ENCODE measurements at regions not wholly inside any gene's neighbourhood (a gene's known extent, or its start where the extent isn't known, plus 50 kb on each side); places are given as distances from the start of the nearest gene placed in this dataset.
"Not testable (repeated sequence)": the region's sequence is repeated elsewhere in the genome, so short reads cannot be mapped to it uniquely, and the experiment has no call there.

DNA sequence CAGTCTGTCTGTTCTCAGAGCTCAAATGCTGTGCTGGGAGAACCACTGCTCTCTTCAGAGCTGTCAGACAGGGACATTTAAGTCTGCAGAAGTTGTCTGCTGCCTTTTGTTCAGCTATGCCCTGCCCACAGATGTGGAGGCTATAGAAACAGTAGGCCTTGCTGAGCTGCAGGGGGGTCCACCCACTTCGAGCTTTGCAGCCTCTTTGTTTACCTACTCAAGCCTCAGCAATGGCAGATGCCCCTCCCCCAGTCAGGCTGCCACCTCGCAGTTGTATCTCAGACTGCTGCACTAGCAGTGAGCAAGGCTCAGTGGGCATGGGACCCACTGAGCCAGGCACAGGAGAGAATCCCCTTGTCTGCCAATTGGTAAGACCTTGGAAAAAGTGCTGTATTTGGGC lies 470.0 kb downstream of the TMEM135 start:
- TF ChIP-seq EZH2 (IDR thresholded peaks at IDR 0.05; ENCODE audit: low read length, missing control alignments) = not testable (repeated sequence)
- TF ChIP-seq, protein P1, sequence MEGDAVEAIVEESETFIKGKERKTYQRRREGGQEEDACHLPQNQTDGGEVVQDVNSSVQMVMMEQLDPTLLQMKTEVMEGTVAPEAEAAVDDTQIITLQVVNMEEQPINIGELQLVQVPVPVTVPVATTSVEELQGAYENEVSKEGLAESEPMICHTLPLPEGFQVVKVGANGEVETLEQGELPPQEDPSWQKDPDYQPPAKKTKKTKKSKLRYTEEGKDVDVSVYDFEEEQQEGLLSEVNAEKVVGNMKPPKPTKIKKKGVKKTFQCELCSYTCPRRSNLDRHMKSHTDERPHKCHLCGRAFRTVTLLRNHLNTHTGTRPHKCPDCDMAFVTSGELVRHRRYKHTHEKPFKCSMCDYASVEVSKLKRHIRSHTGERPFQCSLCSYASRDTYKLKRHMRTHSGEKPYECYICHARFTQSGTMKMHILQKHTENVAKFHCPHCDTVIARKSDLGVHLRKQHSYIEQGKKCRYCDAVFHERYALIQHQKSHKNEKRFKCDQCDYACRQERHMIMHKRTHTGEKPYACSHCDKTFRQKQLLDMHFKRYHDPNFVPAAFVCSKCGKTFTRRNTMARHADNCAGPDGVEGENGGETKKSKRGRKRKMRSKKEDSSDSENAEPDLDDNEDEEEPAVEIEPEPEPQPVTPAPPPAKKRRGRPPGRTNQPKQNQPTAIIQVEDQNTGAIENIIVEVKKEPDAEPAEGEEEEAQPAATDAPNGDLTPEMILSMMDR (conservative IDR thresholded peaks at IDR 0.05 in 1 of 2, IDR thresholded peaks at IDR 0.05 in 1 of 2; ENCODE audit: low read depth in 1 of 2, low read length in 2 of 2) = not testable (repeated sequence)
